Cardiac fibroblast (primary cell): ENCODE measurements at regions not wholly inside any gene's neighbourhood (a gene's known extent, or its start where the extent isn't known, plus 50 kb on each side); places are given as distances from the start of the nearest gene placed in this dataset.
A peak's percentile ranks its signal among the peaks of the same experiment; 100 is the strongest.
"Not testable (repeated sequence)": the region's sequence is repeated elsewhere in the genome, so short reads cannot be mapped to it uniquely, and the experiment has no call there.

ENCODE experiments used
- DNase-seq, 2 donors: peaks; one replicate each; pipeline versions ENCODE4 v3.0.0 to v3.0.0-alpha.2; 2010; ENCODE audit warnings: low read depth in 2 of 2
- H3K4me3 ChIP-seq, 2 donors: replicated peaks in 1 of 2; 1 replicate in 1 of 2; 2 replicates in 1 of 2; pipeline ENCODE4 v1.5.1; 2011; ENCODE audit warnings: low read depth in 2 of 2, low read length in 2 of 2, mild to moderate bottlenecking in 2 of 2, moderate library complexity in 1 of 2
- TF ChIP-seq, protein P1 (sequence below): IDR thresholded peaks from one replicate; pipeline ENCODE4 v1.5.1; 2011; ENCODE audit warnings: low read depth, mild to moderate bottlenecking, low read length, inconsistent platforms

- DNase-seq, result peak in 1 of 2 donors; percentile 2
- TF ChIP-seq, protein P1, sequence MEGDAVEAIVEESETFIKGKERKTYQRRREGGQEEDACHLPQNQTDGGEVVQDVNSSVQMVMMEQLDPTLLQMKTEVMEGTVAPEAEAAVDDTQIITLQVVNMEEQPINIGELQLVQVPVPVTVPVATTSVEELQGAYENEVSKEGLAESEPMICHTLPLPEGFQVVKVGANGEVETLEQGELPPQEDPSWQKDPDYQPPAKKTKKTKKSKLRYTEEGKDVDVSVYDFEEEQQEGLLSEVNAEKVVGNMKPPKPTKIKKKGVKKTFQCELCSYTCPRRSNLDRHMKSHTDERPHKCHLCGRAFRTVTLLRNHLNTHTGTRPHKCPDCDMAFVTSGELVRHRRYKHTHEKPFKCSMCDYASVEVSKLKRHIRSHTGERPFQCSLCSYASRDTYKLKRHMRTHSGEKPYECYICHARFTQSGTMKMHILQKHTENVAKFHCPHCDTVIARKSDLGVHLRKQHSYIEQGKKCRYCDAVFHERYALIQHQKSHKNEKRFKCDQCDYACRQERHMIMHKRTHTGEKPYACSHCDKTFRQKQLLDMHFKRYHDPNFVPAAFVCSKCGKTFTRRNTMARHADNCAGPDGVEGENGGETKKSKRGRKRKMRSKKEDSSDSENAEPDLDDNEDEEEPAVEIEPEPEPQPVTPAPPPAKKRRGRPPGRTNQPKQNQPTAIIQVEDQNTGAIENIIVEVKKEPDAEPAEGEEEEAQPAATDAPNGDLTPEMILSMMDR, result no peak
- no peak overlapping the region for H3K4me3 ChIP-seq
Observed at GRCh38 chr7:109890622-109891021, 1200.3 kb upstream of the LRRN3 start.

GRCh38 chr7:109893231-109893630, 1197.7 kb upstream of the LRRN3 start:
- peak in 1 of 2 donors; percentile 3 for DNase-seq
- TF ChIP-seq, protein P1, result no peak

DNA sequence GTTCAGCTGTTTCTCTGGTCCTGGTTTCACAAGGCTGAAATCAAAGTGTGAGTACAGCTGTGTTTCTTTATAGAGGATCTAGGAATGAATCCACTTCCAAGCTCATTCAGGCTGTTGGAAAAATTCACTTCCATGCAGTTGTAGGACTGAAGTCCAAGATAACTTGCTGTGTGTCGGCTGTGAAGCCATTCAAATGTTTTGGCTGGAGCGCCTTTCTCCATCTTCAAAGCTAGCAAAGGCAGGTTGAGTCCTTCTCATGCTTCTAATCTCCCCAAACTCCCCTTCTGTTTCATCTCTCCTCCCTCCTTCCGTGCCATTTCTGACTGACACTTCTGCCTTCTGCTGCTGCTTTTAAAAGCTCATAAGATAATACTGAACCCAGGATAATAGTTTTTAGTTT, 1195.4 kb upstream of the LRRN3 start:
- DNase-seq, result no peak
- H3K4me3 ChIP-seq, result no peak overlapping the region
- TF ChIP-seq, protein P1, result no peak

More at GRCh38 chr7:109893231-109893630, 1197.7 kb upstream of the LRRN3 start:
- H3K4me3 ChIP-seq, result no peak overlapping the region

DNA sequence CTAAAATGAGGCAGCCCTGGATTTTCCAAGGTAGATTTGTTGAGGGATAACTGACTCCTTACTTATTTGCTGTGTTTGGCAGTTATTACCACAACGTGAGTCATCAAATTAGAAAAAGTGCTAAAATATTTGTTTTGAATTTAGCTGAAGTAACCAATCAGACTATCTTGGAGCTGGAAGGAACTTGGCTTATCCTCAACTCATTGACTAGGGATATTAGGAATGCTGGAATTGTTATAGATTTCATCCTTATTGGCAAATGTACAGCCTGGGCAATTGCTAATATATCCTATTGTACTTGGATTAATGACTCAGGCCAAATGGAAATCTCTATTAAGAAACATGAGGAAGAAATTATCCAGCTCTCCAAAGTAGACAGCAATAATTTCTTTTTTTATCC, 1189.0 kb upstream of the LRRN3 start:
- DNase-seq, result no peak
- TF ChIP-seq, protein P1, result no peak
- no peak overlapping the region for H3K4me3 ChIP-seq

DNA sequence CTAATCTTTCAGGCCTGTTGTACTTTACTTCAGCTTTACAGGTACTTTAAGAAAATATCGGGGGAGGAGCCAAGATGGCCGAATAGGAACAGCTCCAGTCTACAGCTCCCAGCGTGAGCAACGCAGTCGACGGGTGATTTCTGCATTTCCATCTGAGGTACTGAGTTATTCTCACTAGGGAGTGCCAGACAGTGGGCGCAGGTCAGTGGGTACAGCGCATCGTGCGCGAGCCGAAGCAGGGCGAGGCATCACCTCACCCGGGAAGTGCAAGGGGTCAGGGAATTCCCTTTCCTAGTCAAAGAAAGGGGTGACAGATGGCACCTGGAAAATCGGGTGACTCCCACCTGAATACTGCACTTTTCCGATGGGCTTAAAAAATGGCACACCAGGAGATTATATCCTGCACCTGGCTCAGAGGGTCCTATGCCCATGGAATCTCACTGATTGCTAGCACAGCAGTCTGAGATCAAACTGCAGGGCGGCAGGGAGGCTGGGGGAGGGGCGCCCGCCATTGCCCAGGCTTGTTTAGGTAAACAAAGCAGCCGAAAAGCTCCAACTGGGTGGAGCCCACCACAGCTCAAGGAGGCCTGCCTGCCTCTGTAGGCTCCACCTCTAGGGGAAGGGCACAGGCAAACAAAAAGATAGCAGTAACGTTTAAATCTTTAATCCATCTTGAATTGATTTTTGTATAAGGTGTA, 1185.4 kb upstream of the LRRN3 start:
- not testable (repeated sequence) for H3K4me3 ChIP-seq, DNase-seq

DNA sequence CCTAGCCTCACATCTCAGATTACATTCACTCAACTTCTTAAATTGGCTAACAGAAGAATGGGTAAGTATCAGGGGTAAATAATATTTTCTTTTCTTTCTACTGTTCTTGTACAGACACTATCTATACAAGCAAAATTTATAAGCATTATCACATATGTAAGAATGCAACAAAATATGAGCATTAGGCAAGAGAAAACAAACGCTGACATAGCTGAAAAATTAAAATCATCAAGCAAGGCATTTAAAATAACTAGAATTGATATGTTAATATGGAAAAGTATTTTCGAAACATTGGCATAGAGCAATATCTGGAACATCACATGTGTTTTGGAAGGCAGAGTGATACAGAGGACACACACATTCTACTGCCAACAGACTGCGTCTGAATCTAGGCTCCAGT, 1175.3 kb upstream of the LRRN3 start:
- DNase-seq, result no peak
- TF ChIP-seq, protein P1, result no peak

GRCh38 chr7:109926738-109927137, 1164.2 kb upstream of the LRRN3 start:
- TF ChIP-seq, protein P1, result no peak
- DNase-seq, result no peak
- no peak overlapping the region for H3K4me3 ChIP-seq

More for the DNA sequence above, 1175.3 kb upstream of the LRRN3 start:
- no peak overlapping the region for H3K4me3 ChIP-seq
